HEK293 (cell line): ENCODE measurements at regions not wholly inside any gene's neighbourhood (a gene's known extent, or its start where the extent isn't known, plus 50 kb on each side); places are given as distances from the start of the nearest gene placed in this dataset.

ENCODE experiments used
- CTCF ChIA-PET: fragments of 350-600 bp; formaldehyde crosslinking; extraction: SDS; loops from one replicate; lab custom pipeline; 2021; ENCODE audit warnings: antibody characterized with exemption; lab: Yijun Ruan, JAX
- POLR2A ChIA-PET: fragments of 300-600 bp; formaldehyde crosslinking; extraction: SDS; loops from one replicate; lab custom pipeline; 2020; ENCODE audit warnings: antibody characterized with exemption, inconsistent platforms; lab: Yijun Ruan, JAX
- H3K27ac ChIP-seq: fragments of 200-500 bp; sonication (Bioruptor generic); 2 replicates; pipeline ENCODE4 v1.5.1; 2014; ENCODE audit warnings: low read depth, low read length, control low read depth, inconsistent platforms; ENCODE audit errors: extremely low read depth
- H3K36me3 ChIP-seq, 2 experiments: fragments of 200-500 bp in 1 of 2; sonication (Bioruptor generic) in 1 of 2; 1 replicate in 1 of 2; 2 replicates in 1 of 2; pipeline ENCODE4 v1.5.1; 2014 to 2017; ENCODE audit warnings: inconsistent platforms in 2 of 2, low read length in 2 of 2; ENCODE audit not compliant: control insufficient read depth in 2 of 2, insufficient read depth in 1 of 2
- H3K4me1 ChIP-seq: fragments of 200-500 bp; sonication (Bioruptor generic); 2 replicates; pipeline ENCODE4 v1.5.1; 2014; ENCODE audit warnings: mild to moderate bottlenecking, low read length, inconsistent platforms; ENCODE audit not compliant: control insufficient read depth, insufficient read depth
- H3K4me3 ChIP-seq: 2 replicates; pipeline ENCODE4 v1.5.1; 2011; ENCODE audit warnings: low read depth, mild to moderate bottlenecking, control low read depth, low read length, moderate library complexity
- H3K9me3 ChIP-seq: fragments of 200-500 bp; sonication (Bioruptor generic); 2 replicates; pipeline ENCODE4 v1.5.1; 2014; ENCODE audit warnings: low read depth, low read length, inconsistent platforms; ENCODE audit not compliant: control insufficient read depth, insufficient read depth
- AEBP2 ChIP-seq: fragments of 450-650 bp; formaldehyde crosslinking; IDR thresholded peaks from 2 replicates; pipeline ENCODE4 v1.5.1; 2016; ENCODE audit warnings: missing biosample characterization, missing genetic modification characterization, borderline replicate concordance
- EGR2 ChIP-seq: fragments of 450-650 bp; formaldehyde crosslinking; IDR thresholded peaks from 2 replicates; pipeline ENCODE4 v1.5.1; 2016; ENCODE audit warnings: low read depth, missing biosample characterization, missing genetic modification characterization
- GLI4 ChIP-seq: fragments of 450-650 bp; formaldehyde crosslinking; IDR thresholded peaks from 2 replicates; pipeline ENCODE4 v1.5.1; 2016; ENCODE audit warnings: missing biosample characterization, missing genetic modification characterization
- SCRT2 ChIP-seq: fragments of 450-650 bp; formaldehyde crosslinking; IDR thresholded peaks from 2 replicates; pipeline ENCODE4 v1.5.1; 2016; ENCODE audit warnings: missing biosample characterization, missing genetic modification characterization
- ZBTB49 ChIP-seq: fragments of 450-650 bp; formaldehyde crosslinking; IDR thresholded peaks from 2 replicates; pipeline ENCODE4 v1.5.1; 2016; ENCODE audit warnings: missing biosample characterization, missing genetic modification characterization, low read depth
- ZBTB6 ChIP-seq: fragments of 450-650 bp; formaldehyde crosslinking; IDR thresholded peaks from 2 replicates; pipeline ENCODE4 v1.5.1; 2017; ENCODE audit warnings: missing biosample characterization, missing genetic modification characterization
- ZIC2 ChIP-seq: fragments of 450-650 bp; formaldehyde crosslinking; IDR thresholded peaks from 2 replicates; pipeline ENCODE4 v1.5.1; 2016; ENCODE audit warnings: missing biosample characterization, missing genetic modification characterization
- ZNF121 ChIP-seq: fragments of 450-650 bp; formaldehyde crosslinking; IDR thresholded peaks from 2 replicates; pipeline ENCODE4 v1.5.1; 2016; ENCODE audit warnings: missing biosample characterization, missing genetic modification characterization
- ZNF140 ChIP-seq: fragments of 450-650 bp; formaldehyde crosslinking; IDR thresholded peaks from 2 replicates; pipeline ENCODE4 v1.5.1; 2016; ENCODE audit warnings: missing biosample characterization, missing genetic modification characterization
- ZNF223 ChIP-seq: fragments of 450-650 bp; formaldehyde crosslinking; IDR thresholded peaks from 2 replicates; pipeline ENCODE4 v1.5.1; 2016; ENCODE audit warnings: missing biosample characterization, missing genetic modification characterization
- ZNF23 ChIP-seq: fragments of 450-650 bp; formaldehyde crosslinking; IDR thresholded peaks from 2 replicates; pipeline ENCODE4 v1.5.1; 2016; ENCODE audit warnings: missing biosample characterization, missing genetic modification characterization, borderline replicate concordance
- ZNF274 ChIP-seq, 2 experiments: fragments of 200-500 bp in 1 of 2; fragments of 450-650 bp in 1 of 2; sonication (Bioruptor generic) in 1 of 2; formaldehyde crosslinking in 1 of 2; IDR thresholded peaks; 2 replicates each; pipeline versions ENCODE4 v1.5.1 to v1.6.1; 2014 to 2016; ENCODE audit warnings: borderline replicate concordance in 1 of 2, inconsistent platforms in 1 of 2, low read length in 1 of 2, missing biosample characterization in 1 of 2, missing genetic modification characterization in 1 of 2
- ZNF341 ChIP-seq: fragments of 450-650 bp; formaldehyde crosslinking; IDR thresholded peaks from 2 replicates; pipeline ENCODE4; 2016; ENCODE audit warnings: low read depth, missing biosample characterization, missing genetic modification characterization
- ZNF366 ChIP-seq: fragments of 450-650 bp; formaldehyde crosslinking; conservative IDR thresholded peaks from 2 replicates; pipeline ENCODE4 v1.5.1; 2016; ENCODE audit warnings: missing biosample characterization, missing genetic modification characterization
- ZNF416 ChIP-seq: fragments of 450-650 bp; formaldehyde crosslinking; IDR thresholded peaks from 2 replicates; pipeline ENCODE4 v1.5.1; 2016; ENCODE audit warnings: missing biosample characterization, missing genetic modification characterization
- ZNF501 ChIP-seq: fragments of 450-650 bp; formaldehyde crosslinking; IDR thresholded peaks from 2 replicates; pipeline ENCODE4 v1.5.1; 2016; ENCODE audit warnings: missing biosample characterization, missing genetic modification characterization
- ZNF521 ChIP-seq: fragments of 450-650 bp; formaldehyde crosslinking; IDR thresholded peaks from 2 replicates; pipeline ENCODE4 v1.5.1; 2017; ENCODE audit warnings: missing biosample characterization, mild to moderate bottlenecking, missing genetic modification characterization
- ZNF561 ChIP-seq: fragments of 450-650 bp; IDR thresholded peaks from 2 replicates; pipeline ENCODE4 v1.5.1; 2018; ENCODE audit warnings: missing biosample characterization, missing genetic modification characterization, borderline replicate concordance
- ZNF610 ChIP-seq: fragments of 450-650 bp; formaldehyde crosslinking; IDR thresholded peaks from 2 replicates; pipeline ENCODE4 v1.5.1; 2016; ENCODE audit warnings: missing biosample characterization, missing genetic modification characterization, borderline replicate concordance
- ZNF623 ChIP-seq: fragments of 450-650 bp; formaldehyde crosslinking; IDR thresholded peaks from 2 replicates; pipeline ENCODE4 v1.5.1; 2016; ENCODE audit warnings: missing biosample characterization, missing genetic modification characterization
- ZNF639 ChIP-seq: fragments of 450-650 bp; formaldehyde crosslinking; IDR thresholded peaks from 2 replicates; pipeline ENCODE4 v1.5.1; 2016; ENCODE audit warnings: missing biosample characterization, missing genetic modification characterization
- ZNF645 ChIP-seq: fragments of 450-650 bp; formaldehyde crosslinking; IDR thresholded peaks from 2 replicates; pipeline ENCODE4; 2016; ENCODE audit warnings: missing biosample characterization, missing genetic modification characterization
- ZNF658 ChIP-seq: fragments of 450-650 bp; formaldehyde crosslinking; IDR thresholded peaks from 2 replicates; pipeline ENCODE4; 2016; ENCODE audit warnings: missing biosample characterization, missing genetic modification characterization
- ZNF664 ChIP-seq: fragments of 450-650 bp; formaldehyde crosslinking; IDR thresholded peaks from 2 replicates; pipeline ENCODE4 v1.5.1; 2016; ENCODE audit warnings: missing biosample characterization, missing genetic modification characterization
- ZNF704 ChIP-seq: fragments of 450-650 bp; formaldehyde crosslinking; IDR thresholded peaks from 2 replicates; pipeline ENCODE4 v1.5.1; 2016; ENCODE audit warnings: missing biosample characterization, missing genetic modification characterization
- ZNF785 ChIP-seq: fragments of 450-650 bp; formaldehyde crosslinking; IDR thresholded peaks from 2 replicates; pipeline ENCODE4 v1.5.1; 2016; ENCODE audit warnings: missing biosample characterization, missing genetic modification characterization

GRCh38 chr7:41104631-41105030, 598.3 kb downstream of the INHBA start (continued):
- no peak for TF ChIP-seq ZNF704 (tag by site-specific recombination)

GRCh38 chr7:41103331-41103730, 599.6 kb downstream of the INHBA start:
- Histone ChIP-seq H3K27ac (no peak overlapping the region), H3K4me3 (no peak overlapping the region), H3K36me3 (no peaks in the 10 kb centered on the region), H3K9me3 (no peaks in the 10 kb centered on the region), H3K4me1 (peaks cover 6% of the 10 kb centered on the region; the same call in 1 of the 2 replicates)
- TF ChIP-seq ZNF121: no peak
- TF ChIP-seq ZNF23: no peak
- no peak for TF ChIP-seq ZNF341
- TF ChIP-seq ZNF223: no peak
- no peak for TF ChIP-seq ZNF140
- TF ChIP-seq AEBP2: no peak
- no peak for TF ChIP-seq ZNF785
- TF ChIP-seq ZNF416: no peak
- no peak for TF ChIP-seq EGR2 (tag by site-specific recombination)
- TF ChIP-seq ZNF658: no peak
- TF ChIP-seq ZNF366 (tag by site-specific recombination): no peak
- TF ChIP-seq ZNF561: no peak
- TF ChIP-seq ZNF639: no peak
- TF ChIP-seq ZNF645: no peak
- no peak for TF ChIP-seq GLI4
- no peak for TF ChIP-seq ZNF623 (tag by site-specific recombination)
- no peak for TF ChIP-seq ZNF501 (tag by site-specific recombination)
- ChIA-PET CTCF (interaction anchor here (0.7 kb wide), 1 partner anchor 43 kb away, joined by 5 read pairs; no protein-coding TSS in a partner anchor), POLR2A (no interaction called here)

GRCh38 chr7:41098846-41099245, 604.0 kb downstream of the INHBA start:
- ChIA-PET POLR2A (no interaction called here), CTCF (interaction anchor here (0.8 kb wide), 1 partner anchor 96 kb away, joined by 3 read pairs; no protein-coding TSS in a partner anchor)
- Histone ChIP-seq H3K27ac (no peak overlapping the region), H3K4me1 (no peaks in the 10 kb centered on the region), H3K4me3 (no peak overlapping the region), H3K9me3 (no peaks in the 10 kb centered on the region), H3K36me3 (no peaks in the 10 kb centered on the region)
- no peak for TF ChIP-seq ZNF274 (IDR thresholded peaks at IDR 0.05; ENCODE audit: low read length)
- TF ChIP-seq ZNF274 (tag by site-specific recombination; IDR thresholded peaks at IDR 0.05; ENCODE audit: borderline replicate concordance): no peak
- TF ChIP-seq AEBP2: no peak
- no peak for TF ChIP-seq SCRT2 (tag by site-specific recombination)
- TF ChIP-seq ZNF664 (tag by site-specific recombination): no peak
- no peak for TF ChIP-seq ZIC2 (tag by site-specific recombination)
- TF ChIP-seq ZBTB49 (tag by site-specific recombination): no peak
- TF ChIP-seq ZNF521 (tag by site-specific recombination): no peak
- no peak for TF ChIP-seq ZBTB6 (tag by site-specific recombination)
- no peak for TF ChIP-seq ZNF610 (tag by site-specific recombination)
